DMS53 treated with DMSO at 0.1 percent for 48 hours (cell line): ENCODE measurements at regions not wholly inside any gene's neighbourhood (a gene's known extent, or its start where the extent isn't known, plus 50 kb on each side); places are given as distances from the start of the nearest gene placed in this dataset.

Experiments used
- DNase-seq: peaks from one replicate; lab custom pipeline; 2025; ENCODE audit not compliant: unreplicated experiment; lab: John Stamatoyannopoulos, UW

DNA sequence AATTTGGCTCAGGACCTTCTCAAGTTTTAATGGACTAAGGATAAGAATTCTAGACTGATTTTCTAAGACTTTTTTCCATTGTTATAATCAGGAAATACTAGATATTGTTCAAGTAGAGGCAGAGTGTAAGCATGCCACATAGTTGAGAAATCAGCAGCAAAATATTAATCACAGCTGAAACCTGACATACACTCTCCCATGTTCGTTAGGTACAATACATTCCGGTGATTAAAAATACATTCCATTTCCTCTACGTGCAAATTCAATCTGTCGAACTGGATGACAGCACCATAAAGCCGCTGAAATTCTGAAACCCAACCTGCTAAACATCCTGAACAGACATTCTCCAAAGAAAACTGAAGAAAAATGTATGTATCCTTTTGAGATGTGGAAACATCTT, 587.6 kb upstream of the DIPK2B start:
- DNase-seq, result no peak

DNA sequence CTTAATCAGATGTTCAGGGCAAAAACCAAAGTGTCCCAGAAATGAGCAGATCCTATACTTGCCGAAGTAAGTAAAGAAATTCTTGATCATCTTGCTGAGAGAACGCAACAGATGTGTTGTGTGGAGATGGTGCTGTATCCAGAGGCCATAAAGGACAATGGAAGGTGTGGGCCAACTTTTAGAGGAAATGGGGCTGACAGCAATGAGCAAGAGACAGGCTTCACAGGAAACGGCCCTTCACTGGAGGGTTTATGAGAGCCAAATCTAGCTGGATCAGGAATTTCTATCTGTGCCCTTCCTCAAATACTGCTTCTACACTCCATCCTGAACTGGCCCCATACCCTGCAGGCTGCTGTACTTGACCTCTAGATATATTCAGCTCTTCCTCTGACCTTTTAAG, 583.9 kb upstream of the DIPK2B start:
- no peak for DNase-seq

DNA sequence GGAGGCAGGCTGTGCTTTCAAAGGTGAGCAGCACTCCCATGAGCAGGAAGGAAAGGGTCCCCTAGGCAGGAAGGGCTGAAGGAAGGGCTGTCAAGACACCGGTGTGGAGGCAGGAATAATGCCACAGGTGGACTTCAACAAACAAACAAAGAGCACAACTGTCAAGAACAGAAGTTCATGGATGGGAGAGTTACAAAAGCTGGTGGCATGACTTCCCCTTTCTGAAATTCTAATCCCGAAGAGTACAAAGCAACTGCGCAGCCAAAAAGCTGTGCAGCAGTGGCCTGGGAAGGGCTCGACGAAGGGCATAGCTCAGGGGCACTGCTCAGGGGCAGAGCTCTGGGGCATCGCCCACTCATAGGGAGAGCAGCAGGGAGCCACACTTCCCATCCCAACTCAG, 582.3 kb upstream of the DIPK2B start:
- no peak for DNase-seq

DNA sequence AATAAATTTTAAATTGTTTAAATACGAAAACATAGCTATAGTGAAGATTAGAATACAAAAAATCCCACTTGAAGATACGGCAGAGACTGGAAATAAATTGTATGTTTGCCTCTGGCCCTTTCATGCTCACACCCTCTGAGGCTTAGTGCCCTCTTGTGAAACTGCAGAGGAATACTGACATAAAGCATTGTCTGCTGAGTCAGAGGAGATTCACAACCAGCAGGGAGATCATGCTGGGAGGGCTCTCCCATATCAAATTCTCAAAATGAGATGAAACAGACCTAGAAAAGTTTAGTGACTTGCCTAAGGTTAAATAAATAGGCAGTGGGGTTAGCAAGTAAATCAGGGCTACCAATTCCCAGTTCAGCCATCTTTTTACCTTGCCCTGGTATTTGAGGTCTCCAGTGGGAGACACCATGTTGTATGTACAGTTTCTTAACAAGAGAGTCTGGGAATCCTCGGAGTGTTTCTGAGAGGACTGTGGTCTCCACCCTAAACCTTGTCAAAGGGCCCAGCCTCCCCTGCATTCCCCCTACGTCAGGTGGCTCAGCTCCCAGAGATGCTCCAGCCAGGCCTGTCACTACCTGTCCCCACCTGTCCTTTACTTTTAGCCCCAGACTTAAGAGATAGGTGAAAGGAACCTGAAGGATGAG, 581.4 kb upstream of the DIPK2B start:
- DNase-seq, result peak; percentile 6

DNA sequence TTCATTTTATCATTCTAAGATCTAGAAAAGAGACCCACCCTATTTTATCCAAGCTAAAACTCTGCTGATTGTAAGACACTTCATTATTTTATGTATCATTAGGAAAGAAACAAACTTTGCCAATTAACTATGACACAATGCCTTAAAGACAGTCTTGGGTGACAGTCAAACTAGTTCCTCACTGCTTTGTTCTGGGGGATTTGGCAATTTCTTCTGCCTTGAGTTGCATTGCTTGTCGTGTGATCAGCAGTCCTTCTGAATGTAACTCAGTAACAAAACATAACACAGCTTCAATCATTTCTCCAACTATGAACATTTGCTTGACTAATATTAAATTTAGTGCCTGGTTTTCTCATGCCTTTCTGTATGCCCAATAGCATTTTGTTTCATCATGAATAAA, 577.9 kb upstream of the DIPK2B start:
- no peak for DNase-seq

DNA sequence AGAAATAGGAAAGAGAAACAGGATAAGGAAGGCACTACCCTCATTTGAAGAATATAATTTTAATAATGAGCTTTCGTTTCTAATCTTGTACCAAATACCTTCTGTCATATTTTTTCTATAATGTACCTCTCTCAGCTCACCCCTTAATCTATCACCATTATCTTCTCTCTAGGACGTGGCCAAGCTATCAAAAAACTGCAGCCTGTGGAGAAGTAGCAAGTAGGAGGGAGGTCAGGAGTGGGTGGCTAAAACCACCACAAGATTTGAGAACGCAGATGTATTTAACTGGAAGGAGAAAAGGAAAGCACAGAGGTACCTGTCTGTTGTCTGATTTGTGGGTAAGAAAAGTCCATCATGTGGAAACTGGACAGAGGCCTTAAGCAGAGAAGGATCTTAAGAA, 576.7 kb upstream of the DIPK2B start:
- no peak for DNase-seq

DNA sequence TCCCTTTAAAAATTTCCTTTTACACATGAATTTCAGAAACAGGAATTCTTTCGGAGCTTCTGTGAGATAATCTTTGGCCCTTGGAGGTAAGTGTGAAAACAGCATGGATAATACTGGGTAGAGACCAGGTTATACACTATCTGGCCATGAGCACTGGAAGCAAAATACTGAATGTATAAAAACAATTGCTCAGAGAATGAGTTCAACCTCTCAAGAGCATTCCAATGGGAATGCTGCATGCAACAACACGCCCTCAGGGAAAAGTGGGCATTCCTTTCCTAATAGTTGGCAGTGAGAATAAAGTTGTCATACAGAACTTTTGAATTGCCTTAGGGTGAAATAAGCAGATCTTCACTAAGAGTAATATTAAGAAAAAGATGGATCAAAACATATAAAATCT, 574.8 kb upstream of the DIPK2B start:
- DNase-seq, result no peak

DNA sequence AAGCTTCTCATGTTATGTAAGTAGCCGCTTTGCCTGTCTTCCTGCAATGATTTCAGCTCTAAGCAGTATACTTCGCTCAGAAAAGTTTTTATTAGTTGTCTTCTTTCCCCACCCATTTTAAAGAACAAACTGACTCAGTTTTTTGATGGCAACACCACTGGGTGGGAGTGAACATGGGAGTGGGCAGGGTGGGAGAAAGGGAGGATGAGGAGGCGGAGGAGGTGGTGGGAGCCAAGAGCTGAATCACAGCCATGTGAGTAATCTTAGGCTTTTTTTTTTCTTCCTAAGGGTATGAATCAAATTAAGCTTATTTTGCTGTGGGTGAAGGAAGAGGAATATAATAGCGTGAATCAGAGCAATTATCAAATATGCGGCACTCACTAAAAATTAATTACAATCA, 574.3 kb upstream of the DIPK2B start:
- DNase-seq, result no peak

DNA sequence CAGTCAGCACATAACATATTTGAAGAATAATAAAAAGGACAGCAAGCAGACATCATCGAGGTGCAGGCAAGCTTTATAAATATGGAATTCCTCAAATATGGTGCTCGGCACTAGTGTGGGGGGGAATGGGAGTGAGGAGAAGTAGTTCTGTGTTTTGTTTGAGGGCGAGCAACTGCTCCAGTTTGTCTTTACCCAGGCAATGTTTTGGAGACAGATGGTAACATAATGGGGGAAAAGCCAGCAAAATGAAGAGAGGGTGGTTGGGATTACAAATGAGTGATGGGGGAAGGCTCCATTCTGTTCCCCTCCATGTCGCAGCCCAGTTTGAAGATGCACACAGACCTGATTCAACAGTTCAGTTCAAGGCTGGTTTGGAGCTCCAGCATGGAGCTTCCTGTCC, 572.9 kb upstream of the DIPK2B start:
- no peak for DNase-seq

DNA sequence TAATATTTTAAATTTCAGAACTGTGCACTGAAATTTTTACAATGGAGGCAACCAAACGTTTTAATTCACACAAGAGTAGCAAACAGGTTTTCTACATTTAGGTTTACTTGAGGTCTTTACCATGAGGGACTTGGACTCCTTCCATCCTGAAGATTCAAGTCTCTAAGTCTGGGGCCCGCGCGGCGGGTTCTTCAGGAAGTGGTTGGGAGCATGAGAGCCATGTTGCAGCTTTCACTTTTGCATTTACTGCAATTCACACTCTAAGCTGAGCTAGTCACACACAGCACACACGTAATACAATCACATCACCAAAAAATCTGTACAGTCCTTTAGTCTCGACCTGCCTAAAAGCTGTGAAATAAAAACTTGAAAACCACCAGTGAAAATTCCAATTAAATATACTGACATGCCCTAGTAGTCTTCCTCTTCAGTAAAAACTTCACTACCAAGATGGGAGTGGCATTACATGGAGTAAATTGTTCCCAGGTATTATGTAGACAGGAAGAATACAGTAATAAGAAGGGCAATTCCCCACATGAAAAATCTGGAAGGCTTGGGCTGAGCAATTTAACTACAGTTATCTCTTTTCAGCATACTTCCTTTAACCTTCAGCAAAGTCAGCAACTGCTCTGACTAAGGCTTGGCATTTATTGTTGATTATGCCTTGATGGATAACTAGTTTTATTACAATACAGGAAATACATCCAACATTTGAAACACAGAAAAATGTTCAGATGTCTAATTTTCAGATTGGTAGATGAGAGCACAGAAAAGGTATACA, 571.1 kb upstream of the DIPK2B start:
- peak; percentile 28 for DNase-seq

DNA sequence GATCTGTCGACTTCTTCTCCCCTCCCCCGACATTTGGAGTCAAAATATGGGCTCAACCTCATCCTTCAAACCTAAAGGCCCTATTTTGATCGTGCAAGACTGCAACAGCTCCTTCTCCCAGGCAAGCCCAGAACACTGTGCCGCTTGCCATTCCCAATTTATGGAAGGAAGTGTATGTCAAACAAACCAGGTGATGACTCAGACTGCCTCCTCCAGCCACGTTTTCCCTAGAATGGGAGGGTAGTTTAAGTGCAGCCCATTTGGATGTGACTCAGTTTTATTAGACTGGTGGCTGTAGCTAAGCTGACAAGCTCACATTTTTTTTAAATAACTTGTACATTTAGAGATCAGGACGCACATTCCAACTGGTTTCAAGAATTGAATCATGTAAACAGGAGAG, 570.4 kb upstream of the DIPK2B start:
- DNase-seq, result peak; percentile 62

DNA sequence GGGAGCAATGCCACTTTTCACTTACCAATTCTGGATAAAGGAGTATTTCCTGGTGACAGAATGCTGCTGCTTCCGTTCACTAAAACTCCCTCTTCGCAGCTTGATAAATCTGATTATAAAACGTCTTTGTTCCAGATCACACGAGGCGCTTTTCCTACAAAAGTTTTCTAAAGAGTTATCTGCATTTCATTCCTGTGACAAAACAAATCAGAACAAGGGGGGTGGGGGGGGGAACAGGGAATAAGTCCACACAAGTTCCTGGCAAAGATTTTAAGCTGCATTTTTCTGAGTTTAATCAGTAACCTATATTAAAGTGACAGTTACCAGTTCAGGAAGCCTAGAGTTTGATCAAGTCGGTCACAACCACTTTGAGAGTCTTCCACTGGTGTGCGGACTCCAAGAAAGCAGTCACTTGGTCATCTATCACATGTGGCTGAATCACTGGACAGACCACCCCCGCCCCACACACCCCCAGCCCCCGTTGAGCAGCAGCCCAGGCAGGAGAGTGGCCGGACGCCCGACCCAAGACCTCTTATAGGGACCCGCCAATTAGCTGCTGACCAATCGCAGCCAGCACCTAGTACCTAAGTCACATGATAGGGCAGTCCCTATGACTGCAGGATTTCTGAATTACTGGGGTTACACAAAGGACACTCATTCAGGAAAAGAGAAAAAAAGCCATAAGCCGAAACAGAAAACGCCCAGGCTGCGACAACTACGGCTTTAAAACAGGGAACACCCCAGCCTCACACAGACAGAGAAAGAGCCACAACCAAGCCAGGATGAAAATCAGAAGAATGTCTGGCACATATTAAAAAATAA, 569.3 kb upstream of the DIPK2B start:
- DNase-seq, result peak; percentile 64

DNA sequence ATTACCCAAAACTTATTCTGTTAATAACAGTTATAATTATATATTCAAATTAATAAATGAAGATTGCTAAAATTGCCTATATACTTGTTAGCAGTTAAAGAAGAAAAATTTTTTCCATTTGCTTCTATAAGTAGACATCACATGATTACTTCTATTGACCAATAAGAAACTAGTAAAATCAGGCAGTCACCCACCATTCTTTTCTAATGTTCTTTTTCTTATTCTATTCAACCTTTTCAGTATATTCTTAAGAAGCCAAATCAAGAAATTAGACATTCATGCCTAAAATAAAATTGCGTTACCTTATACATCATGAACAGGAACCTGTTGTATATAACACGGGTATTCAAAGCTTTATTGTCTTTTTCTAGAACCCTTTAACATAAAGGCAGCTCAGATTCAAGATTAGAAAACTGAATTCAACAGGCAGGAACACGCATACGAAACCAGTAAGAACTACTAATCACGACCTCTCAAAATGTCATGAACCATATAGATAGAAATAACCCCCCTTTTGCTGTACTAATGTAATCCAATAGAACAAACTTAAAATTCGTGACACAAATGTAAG, 568.1 kb upstream of the DIPK2B start:
- no peak for DNase-seq

DNA sequence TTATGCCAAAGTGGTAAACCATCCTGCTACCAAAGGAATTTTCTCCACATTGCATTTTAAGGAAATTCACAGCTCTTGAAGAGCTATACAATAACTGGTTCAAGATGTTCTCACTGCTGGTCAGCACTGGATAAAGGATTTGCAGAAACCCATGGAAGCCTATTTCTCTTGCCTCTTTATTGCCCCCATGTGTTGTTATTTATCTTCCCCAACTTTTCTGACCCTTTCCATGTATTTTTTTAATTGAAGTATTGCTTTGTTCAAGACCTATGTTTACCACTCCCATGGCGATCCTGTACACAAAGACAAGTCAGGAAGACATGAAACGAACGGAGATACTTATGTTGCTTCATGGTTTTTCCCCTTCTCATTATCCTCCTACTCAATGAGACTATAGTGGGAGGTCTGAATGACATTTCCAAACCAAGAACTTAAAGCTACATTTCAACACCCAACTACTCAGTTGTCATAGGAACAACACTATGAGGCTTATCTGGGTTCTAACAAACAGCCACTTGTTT, 566.4 kb upstream of the DIPK2B start:
- DNase-seq, result no peak

DNA sequence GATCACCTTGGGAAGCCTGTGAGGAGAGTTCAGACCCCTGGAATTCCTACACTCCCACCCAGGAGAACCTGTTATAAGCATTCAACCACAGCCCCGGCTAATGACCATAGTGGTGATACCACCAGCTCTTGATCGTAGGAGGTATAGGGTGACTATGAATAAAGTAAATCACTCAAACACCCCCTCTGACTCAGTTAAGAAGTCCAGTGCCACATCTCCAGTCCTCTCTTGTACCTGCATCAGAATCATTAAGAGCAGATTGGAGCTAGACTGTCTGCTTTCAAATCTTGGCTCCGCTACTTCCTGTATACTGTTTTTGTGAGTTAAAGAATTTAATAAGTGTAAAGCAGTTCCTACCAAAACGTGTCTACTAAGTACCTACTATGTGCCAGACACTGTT, 565.1 kb upstream of the DIPK2B start:
- DNase-seq, result no peak

DNA sequence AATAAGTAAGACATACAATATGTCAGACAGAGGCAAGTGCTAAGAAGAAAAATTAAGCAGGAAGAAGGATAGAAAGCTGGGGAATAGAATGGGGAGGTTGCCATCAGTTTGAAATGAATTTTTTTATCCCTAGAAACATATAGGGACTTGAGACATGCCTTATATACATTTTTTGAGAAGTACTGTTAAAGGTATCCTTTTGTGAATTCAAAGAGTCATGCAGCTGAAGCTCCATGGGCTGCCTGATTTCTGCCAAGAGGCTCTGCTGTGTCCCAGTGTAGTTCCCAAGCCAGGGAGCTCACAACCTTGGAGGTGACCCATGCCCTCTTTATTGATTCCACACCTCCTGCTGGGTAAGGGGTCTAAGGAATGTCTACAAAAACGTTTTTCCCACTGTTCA, 564.6 kb upstream of the DIPK2B start:
- no peak for DNase-seq

DNA sequence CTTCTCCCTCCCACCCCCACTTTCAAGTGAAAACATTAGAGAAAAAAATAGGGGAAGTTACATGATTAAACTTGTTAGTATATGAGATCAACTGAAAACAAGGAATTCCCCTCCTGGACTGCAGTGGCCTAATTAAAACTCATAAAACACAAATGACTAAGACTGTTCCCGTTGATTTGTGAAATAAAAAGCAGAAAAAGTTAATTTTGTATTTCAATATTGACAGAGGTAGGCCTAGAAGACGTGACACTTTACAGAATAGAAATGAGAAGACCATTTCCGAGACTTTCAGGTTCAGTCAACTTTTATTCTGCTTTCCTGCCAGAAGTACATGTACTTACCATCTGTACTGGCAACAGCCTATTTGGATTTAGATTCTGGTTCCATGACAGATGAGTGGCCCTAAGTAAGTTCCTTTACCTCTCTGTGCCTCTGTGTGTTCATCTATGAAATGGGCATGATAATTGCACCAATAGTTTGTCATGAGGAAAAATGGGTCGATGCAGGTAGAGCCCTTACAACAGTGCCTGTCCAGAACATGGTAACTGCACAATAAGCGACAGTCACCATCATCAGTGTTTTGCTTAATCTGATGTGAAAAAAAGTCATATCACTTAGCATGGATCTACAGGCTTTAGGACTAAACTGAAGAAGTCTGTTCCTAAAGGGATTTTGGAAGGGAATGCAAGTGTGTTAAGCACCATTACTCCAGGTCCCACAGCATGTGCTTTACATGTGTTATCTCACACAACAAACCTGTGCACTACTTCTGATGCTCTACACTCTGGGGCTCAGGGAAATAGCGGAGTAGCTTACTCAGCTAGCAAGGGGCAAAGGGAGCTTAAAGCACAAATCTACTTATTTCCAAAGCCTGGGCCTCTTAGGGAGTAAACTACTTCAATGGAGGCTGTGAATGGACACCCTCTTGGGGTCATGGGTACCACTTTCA, 562.3 kb upstream of the DIPK2B start:
- no peak for DNase-seq

DNA sequence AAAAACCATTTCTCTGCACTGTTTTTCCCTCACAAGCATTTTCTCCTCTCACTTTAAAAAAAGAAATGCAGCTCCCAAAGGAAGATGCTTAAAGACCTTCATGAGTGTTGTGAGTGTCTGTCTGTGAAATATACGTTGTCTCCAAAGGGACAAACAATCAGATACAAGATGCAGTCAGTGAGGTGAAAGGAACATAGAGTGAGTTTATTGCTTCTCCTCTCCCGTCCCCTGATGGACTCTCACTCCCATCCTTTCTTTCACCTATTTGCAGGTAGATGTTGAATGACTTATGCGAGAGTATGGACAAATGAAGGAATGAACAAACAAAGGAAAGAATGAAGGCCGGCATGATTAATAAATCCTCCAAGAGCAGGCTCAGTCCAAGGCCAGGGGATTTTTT, 561.2 kb upstream of the DIPK2B start:
- DNase-seq, result no peak

DNA sequence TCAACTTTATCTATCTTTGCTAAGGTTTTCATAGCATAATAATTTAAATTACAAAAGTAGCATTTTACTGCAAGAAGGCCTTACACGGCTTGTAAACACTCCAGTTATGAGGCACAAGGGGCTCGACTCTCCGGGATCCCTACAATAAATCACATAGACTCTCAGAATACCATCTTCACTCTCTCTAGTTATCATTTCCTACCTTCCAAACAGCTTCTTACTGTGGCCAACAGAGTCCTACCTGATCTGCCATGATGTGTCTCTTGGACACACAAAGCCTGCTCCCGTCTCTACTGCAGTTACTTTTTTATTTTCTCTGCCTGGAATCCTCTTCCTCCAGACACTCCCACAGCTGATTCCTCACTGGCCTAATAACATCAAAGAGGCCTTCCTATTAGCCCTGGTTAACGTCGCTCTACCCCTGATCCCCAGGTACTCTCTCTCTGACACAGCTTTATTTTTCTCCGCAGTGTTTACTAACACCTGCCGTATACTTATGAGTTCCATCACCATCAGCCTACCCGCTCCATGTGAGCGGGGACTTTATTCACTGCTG, 559.6 kb upstream of the DIPK2B start:
- no peak for DNase-seq
